ENCODE measurements at regions not wholly inside any gene's neighbourhood (a gene's known extent, or its start where the extent isn't known, plus 50 kb on each side); places are given as distances from the start of the nearest gene placed in this dataset.

GRCh38 chr9:16191691-16192402 lies 639.0 kb downstream of the CCDC171 start:
- Histone ChIP-seq H3K4me3 (no peak overlapping the region), H3K9me3 (ENCODE audit: insufficient read depth, low read depth) (no peaks in the 10 kb centered on the region), H3K4me2 (peak overlapping the region; percentile 38; the same call in 1 of the 2 replicates), H3K27me3 (ENCODE audit: insufficient read depth, low read depth) (no peaks in the 10 kb centered on the region), H3K9me2 (ENCODE audit: insufficient read depth) (no peaks in the 10 kb centered on the region), H3K79me2 (ENCODE audit: low read depth) (no peaks in the 10 kb centered on the region), H3K27ac (peak overlapping the region; percentile 41; the same call in 1 of the 2 replicates), H4K20me1 (ENCODE audit: insufficient read depth) (no peaks in the 10 kb centered on the region), H3F3A (ENCODE audit: insufficient read depth, low read depth) (no peaks in the 10 kb centered on the region), H3K4me1 (replicated peaks; ENCODE audit: insufficient read depth) (peaks cover 11% of the 10 kb centered on the region; the same call in 1 of the 2 replicates), H3K36me3 (ENCODE audit: low read depth) (no peaks in the 10 kb centered on the region), H2AFZ (no peak overlapping the region)
- intact Hi-C loops (cut with micrococcal nuclease; ENCODE audit: unreplicated experiment) = loop anchor here (1.0 to 10.0 kb wide), 8 partner anchors 50 to 534 kb away; no protein-coding TSS in a partner anchor
- ChIA-PET POLR2A (ENCODE audit: unreplicated experiment) (interaction anchor here (0.6 kb wide), 1 partner anchor 52 kb away, joined by 3 read pairs; no protein-coding TSS in a partner anchor), CTCF (no interaction called here)
- no TSS peak for BruUV-seq (replicated peaks)
- DNase-seq = peak; percentile 58 to 66
- TF ChIP-seq CTCF (conservative IDR thresholded peaks at IDR 0.05) (peak; percentile 64), EZH2 (IDR thresholded peaks at IDR 0.05; ENCODE audit: low read depth) (no peak)

- no peaks in the 10 kb centered on the region for H3K9me3 ChIP-seq (ENCODE audit: insufficient read depth, low read depth)
- H3K4me1 ChIP-seq (replicated peaks; ENCODE audit: insufficient read depth) = peaks cover 11% of the 10 kb centered on the region; the same call in 1 of the 2 replicates
- no peaks in the 10 kb centered on the region for H3K79me2 ChIP-seq (ENCODE audit: low read depth)
- no peak overlapping the region for H3K4me3 ChIP-seq
- H4K20me1 ChIP-seq (ENCODE audit: insufficient read depth) = no peaks in the 10 kb centered on the region
- H2AFZ ChIP-seq = no peak overlapping the region
- TF ChIP-seq CTCF (conservative IDR thresholded peaks at IDR 0.05) (no peak), EZH2 (IDR thresholded peaks at IDR 0.05; ENCODE audit: low read depth) (no peak)
- DNase-seq = no peak
- POLR2A ChIA-PET (ENCODE audit: unreplicated experiment) = no interaction called here
- no peaks in the 10 kb centered on the region for H3K9me2 ChIP-seq (ENCODE audit: insufficient read depth)
- peak overlapping the region; percentile 54 for H3K27ac ChIP-seq
- no peaks in the 10 kb centered on the region for H3K27me3 ChIP-seq (ENCODE audit: insufficient read depth, low read depth)
- H3K4me2 ChIP-seq = no peak overlapping the region
- intact Hi-C loops (cut with micrococcal nuclease; ENCODE audit: unreplicated experiment) = loop anchor here (1.0 to 10.0 kb wide), 8 partner anchors 50 to 534 kb away; no protein-coding TSS in a partner anchor
- CTCF ChIA-PET = no interaction called here
- no peaks in the 10 kb centered on the region for H3F3A ChIP-seq (ENCODE audit: insufficient read depth, low read depth)
- no TSS peak for BruUV-seq (replicated peaks)
- no peaks in the 10 kb centered on the region for H3K36me3 ChIP-seq (ENCODE audit: low read depth)
Measured at GRCh38 chr9:16192403-16193017, 639.7 kb downstream of the CCDC171 start.

- no TSS peak for BruUV-seq (replicated peaks)
- H3K4me3 ChIP-seq = no peak overlapping the region
- H2AFZ ChIP-seq = no peak overlapping the region
- ChIA-PET CTCF (no interaction called here), POLR2A (ENCODE audit: unreplicated experiment) (no interaction called here)
- no peak overlapping the region for H3K4me2 ChIP-seq
- H3F3A ChIP-seq (ENCODE audit: insufficient read depth, low read depth) = no peaks in the 10 kb centered on the region
- no peaks in the 10 kb centered on the region for H3K27me3 ChIP-seq (ENCODE audit: insufficient read depth, low read depth)
- TF ChIP-seq CTCF (conservative IDR thresholded peaks at IDR 0.05) (no peak), EZH2 (IDR thresholded peaks at IDR 0.05; ENCODE audit: low read depth) (no peak)
- peaks cover 11% of the 10 kb centered on the region; the same call in 1 of the 2 replicates for H3K4me1 ChIP-seq (replicated peaks; ENCODE audit: insufficient read depth)
- H3K79me2 ChIP-seq (ENCODE audit: low read depth) = no peaks in the 10 kb centered on the region
- no peaks in the 10 kb centered on the region for H4K20me1 ChIP-seq (ENCODE audit: insufficient read depth)
- peak overlapping the region; percentile 54; the same call in 1 of the 2 replicates for H3K27ac ChIP-seq
- H3K36me3 ChIP-seq (ENCODE audit: low read depth) = no peaks in the 10 kb centered on the region
- no peaks in the 10 kb centered on the region for H3K9me3 ChIP-seq (ENCODE audit: insufficient read depth, low read depth)
- no peak for DNase-seq
- no peaks in the 10 kb centered on the region for H3K9me2 ChIP-seq (ENCODE audit: insufficient read depth)
- intact Hi-C loops (cut with micrococcal nuclease; ENCODE audit: unreplicated experiment) = loop anchor here (2.0 to 10.0 kb wide), 6 partner anchors 49 to 512 kb away; no protein-coding TSS in a partner anchor
Measured at GRCh38 chr9:16193066-16193465, 640.2 kb downstream of the CCDC171 start.
